ENCODE measurements at regions not wholly inside any gene's neighbourhood (a gene's known extent, or its start where the extent isn't known, plus 50 kb on each side); places are given as distances from the start of the nearest gene placed in this dataset.

DNA sequence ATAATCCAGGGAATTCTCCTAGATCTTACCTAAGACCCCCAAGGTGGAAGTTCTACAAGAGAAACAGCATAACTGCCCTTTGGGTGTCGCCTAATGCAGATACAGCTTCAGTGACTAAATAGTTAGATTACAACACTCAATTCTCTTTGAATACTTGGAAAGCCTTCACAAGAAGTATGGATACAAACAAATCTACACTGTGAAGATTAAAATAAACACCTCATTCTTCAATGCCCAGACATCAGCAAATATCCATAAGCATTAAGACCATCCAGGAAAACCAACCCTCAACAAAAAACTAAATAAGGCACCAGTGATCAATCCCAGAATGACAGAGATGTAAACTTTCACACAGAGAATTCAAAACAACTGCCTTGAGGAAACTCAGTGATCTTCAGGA, 963.2 kb downstream of the PLOD2 start:
- ChIA-PET CTCF (no interaction called here), POLR2A (no interaction called here)
- TF ChIP-seq, protein P1, sequence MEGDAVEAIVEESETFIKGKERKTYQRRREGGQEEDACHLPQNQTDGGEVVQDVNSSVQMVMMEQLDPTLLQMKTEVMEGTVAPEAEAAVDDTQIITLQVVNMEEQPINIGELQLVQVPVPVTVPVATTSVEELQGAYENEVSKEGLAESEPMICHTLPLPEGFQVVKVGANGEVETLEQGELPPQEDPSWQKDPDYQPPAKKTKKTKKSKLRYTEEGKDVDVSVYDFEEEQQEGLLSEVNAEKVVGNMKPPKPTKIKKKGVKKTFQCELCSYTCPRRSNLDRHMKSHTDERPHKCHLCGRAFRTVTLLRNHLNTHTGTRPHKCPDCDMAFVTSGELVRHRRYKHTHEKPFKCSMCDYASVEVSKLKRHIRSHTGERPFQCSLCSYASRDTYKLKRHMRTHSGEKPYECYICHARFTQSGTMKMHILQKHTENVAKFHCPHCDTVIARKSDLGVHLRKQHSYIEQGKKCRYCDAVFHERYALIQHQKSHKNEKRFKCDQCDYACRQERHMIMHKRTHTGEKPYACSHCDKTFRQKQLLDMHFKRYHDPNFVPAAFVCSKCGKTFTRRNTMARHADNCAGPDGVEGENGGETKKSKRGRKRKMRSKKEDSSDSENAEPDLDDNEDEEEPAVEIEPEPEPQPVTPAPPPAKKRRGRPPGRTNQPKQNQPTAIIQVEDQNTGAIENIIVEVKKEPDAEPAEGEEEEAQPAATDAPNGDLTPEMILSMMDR (IDR thresholded peaks at IDR 0.05; ENCODE audit: control extremely low read depth, extremely low read depth, low read depth, missing control alignments): no peak
- no peak for DNase-seq (ENCODE audit: extremely low spot score)

DNA sequence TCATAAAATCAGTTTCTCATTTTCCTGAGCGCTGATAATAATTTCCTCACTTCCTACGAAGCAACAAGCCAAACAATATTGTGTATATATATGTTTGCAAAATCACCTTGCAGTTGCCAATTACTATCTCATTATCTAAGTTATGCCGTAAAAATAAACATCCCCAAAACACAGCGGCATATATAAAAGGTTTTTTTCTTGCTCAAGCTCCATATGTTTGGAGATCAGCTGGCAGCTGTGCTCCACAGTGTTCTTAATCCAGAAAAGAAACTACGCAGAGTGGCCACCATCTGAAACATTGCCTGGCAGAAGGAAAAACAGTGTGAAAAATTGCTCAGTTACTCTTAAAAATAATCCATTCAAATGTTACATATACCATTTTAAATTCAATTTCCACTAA, 951.4 kb downstream of the PLOD2 start:
- POLR2A ChIA-PET: no interaction called here
- no peak for DNase-seq (ENCODE audit: extremely low spot score)
- CTCF ChIA-PET: interaction anchor here (1.6 kb wide), 1 partner anchor 10 kb away, joined by 6 read pairs; no protein-coding TSS in a partner anchor
- TF ChIP-seq, protein P1 (IDR thresholded peaks at IDR 0.05; ENCODE audit: control extremely low read depth, extremely low read depth, low read depth, missing control alignments): no peak

DNA sequence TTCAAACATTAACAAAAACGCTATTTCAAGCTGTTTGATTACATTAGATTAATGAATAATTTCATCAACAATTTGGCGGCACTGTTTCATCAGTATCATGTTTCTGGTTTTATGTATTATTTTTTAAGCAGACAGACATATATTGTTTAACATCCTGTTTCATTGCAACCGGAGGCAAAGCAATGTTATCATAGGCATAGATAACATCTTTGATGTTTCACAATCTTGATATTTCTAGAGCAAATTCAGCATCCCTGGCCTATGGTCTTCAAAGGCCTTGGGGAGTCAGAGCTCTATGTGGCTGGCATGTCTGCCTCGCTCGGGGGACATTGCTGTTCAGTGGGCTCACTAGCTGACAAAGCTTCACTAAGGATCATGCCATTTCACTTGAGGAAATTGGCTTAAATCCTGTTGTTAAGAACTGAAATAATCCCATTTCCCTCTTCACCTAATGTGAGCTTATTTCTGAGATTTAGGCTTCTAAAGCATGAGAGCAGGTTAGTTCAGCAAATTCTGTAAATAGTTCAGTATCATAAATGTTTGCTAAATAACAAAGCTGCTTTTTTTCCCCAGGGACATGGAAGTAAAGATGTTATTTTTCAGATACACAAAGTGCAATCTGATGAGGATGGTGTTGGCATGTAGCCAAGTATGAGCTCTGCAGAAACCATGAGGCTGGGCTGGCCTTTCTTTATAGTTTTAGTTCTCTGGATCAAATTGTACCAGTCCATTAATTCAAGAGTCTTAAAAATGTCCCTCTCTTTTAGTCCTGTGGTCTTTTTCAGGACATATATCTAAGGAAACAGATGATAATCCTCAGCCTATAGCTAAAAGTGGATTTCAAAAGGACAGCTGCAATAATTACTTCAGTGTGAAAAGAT, 941.4 kb downstream of the PLOD2 start:
- ChIA-PET CTCF (interaction anchor here (0.7 to 2.5 kb wide), 7 partner anchors 9 to 69 kb away, joined by 3 to 7 read pairs (median 3); no protein-coding TSS in a partner anchor), POLR2A (no interaction called here)
- no peak for DNase-seq (ENCODE audit: extremely low spot score)
- TF ChIP-seq, protein P1 (IDR thresholded peaks at IDR 0.05; ENCODE audit: control extremely low read depth, extremely low read depth, low read depth, missing control alignments): no peak

DNA sequence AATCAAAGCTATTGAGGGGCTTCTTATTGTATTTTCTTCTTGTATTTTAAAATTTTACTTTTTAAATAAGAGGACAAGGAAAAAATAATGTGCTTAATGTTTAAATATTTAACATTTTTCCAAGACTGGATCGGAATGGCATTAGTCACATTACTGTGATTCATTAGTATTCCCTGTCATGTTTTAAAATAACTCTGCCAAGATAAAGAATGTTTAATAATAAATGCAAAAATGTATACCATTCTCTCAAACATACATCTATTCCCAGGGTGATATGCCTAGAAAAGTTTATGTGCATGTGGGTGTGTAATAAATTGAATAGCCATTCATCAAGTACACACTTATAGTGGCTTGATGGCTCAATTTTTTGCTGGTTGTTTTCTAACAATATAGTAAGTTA, 936.1 kb downstream of the PLOD2 start:
- ChIA-PET CTCF (no interaction called here), POLR2A (no interaction called here)
- no peak for DNase-seq (ENCODE audit: extremely low spot score)
- TF ChIP-seq, protein P1 (IDR thresholded peaks at IDR 0.05; ENCODE audit: control extremely low read depth, extremely low read depth, low read depth, missing control alignments): no peak

DNA sequence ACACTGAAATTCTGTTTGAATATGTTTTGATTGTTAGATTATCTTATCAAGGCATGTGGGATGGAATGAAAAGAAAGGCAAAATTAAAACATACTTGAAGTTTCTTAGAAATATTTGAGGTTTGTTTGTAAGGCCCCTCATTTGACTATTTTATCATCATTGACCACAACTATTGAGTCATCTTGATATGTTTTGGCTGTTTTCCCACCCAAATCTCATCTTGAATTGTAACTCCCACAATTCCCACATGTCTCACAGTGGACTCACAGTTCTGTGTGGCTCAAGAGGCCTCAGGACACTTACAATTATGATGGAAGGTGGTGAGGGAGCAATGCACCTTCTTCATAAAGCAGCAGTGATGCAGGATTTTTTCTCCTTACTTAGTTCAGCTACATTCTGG, 917.1 kb downstream of the PLOD2 start:
- TF ChIP-seq, protein P1 (IDR thresholded peaks at IDR 0.05; ENCODE audit: control extremely low read depth, extremely low read depth, low read depth, missing control alignments): no peak
- DNase-seq (ENCODE audit: extremely low spot score): no peak
- POLR2A ChIA-PET: no interaction called here
- CTCF ChIA-PET: interaction anchor here (1.1 to 1.6 kb wide), 2 partner anchors 22 to 44 kb away, joined by 3 read pairs; no protein-coding TSS in a partner anchor

DNA sequence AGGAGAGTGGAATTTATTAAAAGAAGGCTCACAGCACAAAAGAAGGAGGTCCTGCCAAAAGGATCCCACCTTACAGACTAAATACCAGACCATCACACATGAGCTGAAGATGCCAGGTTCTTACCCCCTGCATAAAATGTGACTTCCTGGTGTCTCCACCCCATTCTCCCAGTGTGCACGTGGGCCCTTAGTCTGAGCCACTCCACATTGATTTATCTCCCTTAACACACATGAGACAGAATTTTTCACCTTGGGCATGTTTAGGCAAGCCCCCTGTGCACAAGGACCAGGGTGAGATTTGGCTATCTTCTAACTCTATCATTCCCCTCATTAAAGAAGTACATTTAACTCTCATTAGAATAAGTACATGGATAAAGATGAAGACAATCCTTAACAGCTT, 916.7 kb downstream of the PLOD2 start:
- TF ChIP-seq, protein P1 (IDR thresholded peaks at IDR 0.05; ENCODE audit: control extremely low read depth, extremely low read depth, low read depth, missing control alignments): no peak
- CTCF ChIA-PET: interaction anchor here (0.7 to 1.6 kb wide), 3 partner anchors 8 to 44 kb away, joined by 3 read pairs; no protein-coding TSS in a partner anchor
- no peak for DNase-seq (ENCODE audit: extremely low spot score)
- POLR2A ChIA-PET: no interaction called here

Measured in GM10248 (cell line).